DMS114 treated with DMSO at 0.1 percent for 48 hours (cell line): ENCODE measurements at regions not wholly inside any gene's neighbourhood (a gene's known extent, or its start where the extent isn't known, plus 50 kb on each side); places are given as distances from the start of the nearest gene placed in this dataset.
"Not testable (repeated sequence)": the region's sequence is repeated elsewhere in the genome, so short reads cannot be mapped to it uniquely, and the experiment has no call there.

Experiments
- DNase-seq: peaks from one replicate; lab custom pipeline; 2025; ENCODE audit not compliant: unreplicated experiment; lab: John Stamatoyannopoulos, UW

- no peak for DNase-seq
Observed at GRCh38 chrX:94329182-94329581, 655.2 kb downstream of the FAM133A start.

DNA sequence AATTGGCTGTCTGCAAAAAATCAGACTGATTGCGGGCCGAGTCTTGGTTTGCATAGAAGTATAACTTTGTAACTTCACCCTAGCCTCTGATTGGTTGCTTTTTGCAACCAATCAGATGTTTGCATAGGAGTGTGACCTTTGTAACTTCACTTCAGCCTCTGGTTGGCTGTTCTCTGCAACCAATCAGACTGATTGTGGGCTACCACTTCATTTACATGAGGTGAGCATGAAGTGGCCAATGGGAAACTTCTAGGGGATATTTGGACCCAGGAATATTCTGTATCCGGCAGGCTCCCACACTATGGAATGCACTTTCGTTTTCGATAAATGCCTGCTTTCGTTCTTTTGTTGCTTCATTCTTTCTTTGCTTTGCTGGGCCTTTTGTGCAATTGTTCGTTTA lies 667.7 kb downstream of the FAM133A start:
- not testable (repeated sequence) for DNase-seq

- DNase-seq, result no peak
Observed at GRCh38 chrX:94361241-94361640, 687.2 kb downstream of the FAM133A start.

GRCh38 chrX:94365736-94366135 lies 691.7 kb downstream of the FAM133A start:
- DNase-seq, result no peak

DNA sequence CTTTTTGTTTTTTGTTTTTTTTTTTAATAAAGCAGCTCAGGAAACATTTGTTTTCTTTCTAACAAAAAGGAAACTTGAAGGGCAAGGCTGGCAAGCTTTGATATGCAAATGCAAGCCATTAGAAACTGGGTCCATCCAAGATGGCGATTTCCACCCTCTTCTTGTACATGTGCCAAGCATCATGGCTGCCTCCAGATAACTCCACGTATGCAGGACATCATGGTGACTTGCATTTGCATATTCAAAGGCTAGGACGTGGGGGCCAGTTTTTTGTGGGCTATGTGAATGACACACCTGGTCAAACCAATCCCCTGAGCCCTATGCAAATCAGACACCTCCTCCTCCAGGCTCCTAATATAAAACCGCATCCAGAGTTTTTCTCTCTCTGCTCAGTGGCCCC lies 692.6 kb downstream of the FAM133A start:
- no peak for DNase-seq

- DNase-seq, result no peak
Observed at GRCh38 chrX:94389044-94389443, 715.0 kb downstream of the FAM133A start.

GRCh38 chrX:94400488-94400887 lies 726.5 kb downstream of the FAM133A start:
- DNase-seq, result no peak

- no peak for DNase-seq
Observed at GRCh38 chrX:94401426-94401825, 727.4 kb downstream of the FAM133A start.

DNA sequence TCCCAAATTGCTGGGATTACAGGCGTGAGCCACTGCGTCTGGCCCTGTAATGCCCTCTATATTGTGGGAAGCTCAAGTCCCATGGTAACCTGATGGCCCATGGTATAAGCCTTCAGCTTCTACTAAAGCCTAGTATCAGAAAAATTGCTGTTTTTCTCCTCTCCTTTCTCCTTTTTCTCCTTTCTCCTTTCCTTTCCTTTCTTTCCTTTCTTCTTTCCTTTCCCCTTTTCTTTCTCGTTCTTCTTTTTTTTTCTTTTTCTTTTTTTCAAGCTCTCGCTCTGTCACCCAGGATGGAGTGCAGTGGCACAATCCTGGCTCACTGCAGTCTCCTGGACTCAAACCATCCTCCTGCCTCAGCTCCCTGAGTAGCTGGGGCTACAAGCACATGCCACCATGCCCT lies 740.7 kb downstream of the FAM133A start:
- no peak for DNase-seq

GRCh38 chrX:94418065-94418464 lies 744.1 kb downstream of the FAM133A start:
- no peak for DNase-seq

GRCh38 chrX:94424456-94424855 lies 750.5 kb downstream of the FAM133A start:
- no peak for DNase-seq

DNA sequence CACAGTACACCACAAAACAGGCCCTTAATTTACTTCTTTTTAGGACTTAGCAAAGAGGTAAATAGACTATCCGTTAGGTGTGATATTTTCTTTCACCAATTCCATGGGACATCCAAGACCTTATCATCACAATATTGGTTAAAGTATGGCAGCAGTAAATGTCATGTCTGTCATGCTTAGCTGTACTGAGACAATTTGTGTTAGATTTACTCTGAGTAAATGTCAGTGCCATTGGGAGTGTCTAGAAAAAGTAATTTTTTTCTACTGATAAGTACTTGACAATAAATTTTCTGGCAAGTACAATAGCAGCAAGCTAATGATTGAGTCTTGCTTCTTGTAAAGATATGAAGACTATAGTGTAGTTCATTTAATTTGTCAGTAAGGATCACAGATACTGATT lies 756.1 kb downstream of the FAM133A start:
- no peak for DNase-seq

- DNase-seq, result no peak
Observed at GRCh38 chrX:94435799-94436198, 761.8 kb downstream of the FAM133A start.

GRCh38 chrX:94454159-94454558 lies 780.2 kb downstream of the FAM133A start:
- no peak for DNase-seq

GRCh38 chrX:94454606-94455005 lies 780.6 kb downstream of the FAM133A start:
- no peak for DNase-seq

DNA sequence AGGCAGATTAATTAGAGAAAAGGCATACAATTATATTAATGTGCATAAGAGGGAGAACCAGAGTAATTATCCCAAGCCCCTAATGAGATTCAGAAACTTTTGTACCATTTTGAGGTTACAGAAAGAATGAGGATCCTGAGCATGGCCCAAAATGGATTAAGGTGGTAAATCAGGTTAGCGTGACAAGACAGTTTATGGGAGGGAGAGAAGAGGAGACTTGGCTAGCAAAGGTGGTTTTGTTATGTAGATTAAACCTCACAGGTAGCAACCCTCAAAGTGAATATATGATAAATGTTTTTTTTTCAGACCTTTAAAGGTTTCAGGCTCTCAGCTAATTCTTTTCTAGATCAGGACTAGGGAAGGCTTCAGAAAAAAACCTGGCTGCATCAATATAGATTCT lies 781.8 kb downstream of the FAM133A start:
- DNase-seq, result no peak

GRCh38 chrX:94492541-94492940 lies 818.5 kb downstream of the FAM133A start:
- no peak for DNase-seq

- no peak for DNase-seq
Observed at GRCh38 chrX:94493405-94493804, 819.4 kb downstream of the FAM133A start.

GRCh38 chrX:94511564-94511963 lies 837.6 kb downstream of the FAM133A start:
- DNase-seq, result no peak

DNA sequence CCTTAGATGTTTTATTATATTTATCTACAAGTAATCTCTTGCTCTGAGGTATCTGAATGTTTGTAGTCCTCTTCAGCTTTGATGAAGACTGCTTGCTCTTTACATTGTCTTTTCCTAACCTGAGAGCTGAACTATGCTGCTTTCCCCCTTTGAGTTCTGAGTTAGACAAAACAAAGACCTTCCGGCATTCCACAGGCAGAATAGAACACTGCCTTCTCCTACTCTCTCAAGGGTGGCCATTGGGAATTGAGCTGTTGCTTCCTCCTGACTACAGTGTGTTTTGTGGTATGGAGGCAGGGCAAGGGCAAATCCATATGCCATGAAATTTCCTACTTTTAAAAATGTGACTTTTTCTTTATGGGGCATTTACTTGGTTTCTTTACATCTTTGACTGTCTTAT lies 841.0 kb downstream of the FAM133A start:
- no peak for DNase-seq

GRCh38 chrX:94524867-94525266 lies 850.9 kb downstream of the FAM133A start:
- DNase-seq, result no peak

GRCh38 chrX:94545722-94546121 lies 871.7 kb downstream of the FAM133A start:
- DNase-seq, result no peak

GRCh38 chrX:94551831-94552230 lies 877.8 kb downstream of the FAM133A start:
- DNase-seq, result no peak

- no peak for DNase-seq
Observed at GRCh38 chrX:94560930-94561329, 886.9 kb downstream of the FAM133A start.
